ENCODE measurements at regions not wholly inside any gene's neighbourhood (a gene's known extent, or its start where the extent isn't known, plus 50 kb on each side); places are given as distances from the start of the nearest gene placed in this dataset.
A peak's percentile ranks its signal among the peaks of the same experiment; 100 is the strongest.

DNA sequence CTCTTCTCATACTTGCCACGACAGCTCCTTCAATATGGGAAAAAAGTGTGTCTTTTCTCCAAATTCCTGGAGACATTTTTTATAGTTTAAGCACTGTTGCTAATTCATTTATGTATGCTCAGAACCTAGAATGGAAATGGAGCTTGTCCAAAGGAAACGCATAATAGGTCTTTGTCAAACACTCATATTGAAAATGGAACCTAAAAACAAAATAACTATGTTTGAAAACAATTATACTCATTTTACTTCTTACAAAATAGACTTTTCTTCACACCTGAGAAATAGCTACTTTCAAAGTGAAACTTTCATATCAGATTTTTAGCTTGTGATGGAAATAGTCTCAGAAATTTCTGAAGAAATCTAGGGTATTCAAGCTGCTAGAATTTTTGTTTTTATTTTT lies 529.7 kb upstream of the BOD1L1 start:
- Histone ChIP-seq H3K27me3 (ENCODE audit: insufficient read depth, low read length) (no peaks in the 10 kb centered on the region), H4K20me1 (ENCODE audit: insufficient read depth, low read length) (no peaks in the 10 kb centered on the region), H3K27ac (ENCODE audit: low read depth, low read length) (no peak overlapping the region), H3K4me3 (ENCODE audit: insufficient read depth, low read length) (no peak overlapping the region), H3K4me1 (ENCODE audit: insufficient read depth, low read length) (no peaks in the 10 kb centered on the region), H3K9me3 (ENCODE audit: low read depth, low read length) (no peaks in the 10 kb centered on the region), H3K4me2 (ENCODE audit: insufficient read depth, low read length) (no peak overlapping the region), H3K36me3 (ENCODE audit: insufficient read depth, low read length) (no peaks in the 10 kb centered on the region), H3K79me2 (ENCODE audit: insufficient read depth, low read length) (no peaks in the 10 kb centered on the region), H2AFZ (ENCODE audit: low read length) (no peak overlapping the region)
- no peak for DNase-seq (ENCODE audit: insufficient read length, low spot score, missing footprints)
- TF ChIP-seq, protein P1, sequence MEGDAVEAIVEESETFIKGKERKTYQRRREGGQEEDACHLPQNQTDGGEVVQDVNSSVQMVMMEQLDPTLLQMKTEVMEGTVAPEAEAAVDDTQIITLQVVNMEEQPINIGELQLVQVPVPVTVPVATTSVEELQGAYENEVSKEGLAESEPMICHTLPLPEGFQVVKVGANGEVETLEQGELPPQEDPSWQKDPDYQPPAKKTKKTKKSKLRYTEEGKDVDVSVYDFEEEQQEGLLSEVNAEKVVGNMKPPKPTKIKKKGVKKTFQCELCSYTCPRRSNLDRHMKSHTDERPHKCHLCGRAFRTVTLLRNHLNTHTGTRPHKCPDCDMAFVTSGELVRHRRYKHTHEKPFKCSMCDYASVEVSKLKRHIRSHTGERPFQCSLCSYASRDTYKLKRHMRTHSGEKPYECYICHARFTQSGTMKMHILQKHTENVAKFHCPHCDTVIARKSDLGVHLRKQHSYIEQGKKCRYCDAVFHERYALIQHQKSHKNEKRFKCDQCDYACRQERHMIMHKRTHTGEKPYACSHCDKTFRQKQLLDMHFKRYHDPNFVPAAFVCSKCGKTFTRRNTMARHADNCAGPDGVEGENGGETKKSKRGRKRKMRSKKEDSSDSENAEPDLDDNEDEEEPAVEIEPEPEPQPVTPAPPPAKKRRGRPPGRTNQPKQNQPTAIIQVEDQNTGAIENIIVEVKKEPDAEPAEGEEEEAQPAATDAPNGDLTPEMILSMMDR (IDR thresholded peaks at IDR 0.05; ENCODE audit: extremely low read depth, low read depth, low read length) = no peak

DNA sequence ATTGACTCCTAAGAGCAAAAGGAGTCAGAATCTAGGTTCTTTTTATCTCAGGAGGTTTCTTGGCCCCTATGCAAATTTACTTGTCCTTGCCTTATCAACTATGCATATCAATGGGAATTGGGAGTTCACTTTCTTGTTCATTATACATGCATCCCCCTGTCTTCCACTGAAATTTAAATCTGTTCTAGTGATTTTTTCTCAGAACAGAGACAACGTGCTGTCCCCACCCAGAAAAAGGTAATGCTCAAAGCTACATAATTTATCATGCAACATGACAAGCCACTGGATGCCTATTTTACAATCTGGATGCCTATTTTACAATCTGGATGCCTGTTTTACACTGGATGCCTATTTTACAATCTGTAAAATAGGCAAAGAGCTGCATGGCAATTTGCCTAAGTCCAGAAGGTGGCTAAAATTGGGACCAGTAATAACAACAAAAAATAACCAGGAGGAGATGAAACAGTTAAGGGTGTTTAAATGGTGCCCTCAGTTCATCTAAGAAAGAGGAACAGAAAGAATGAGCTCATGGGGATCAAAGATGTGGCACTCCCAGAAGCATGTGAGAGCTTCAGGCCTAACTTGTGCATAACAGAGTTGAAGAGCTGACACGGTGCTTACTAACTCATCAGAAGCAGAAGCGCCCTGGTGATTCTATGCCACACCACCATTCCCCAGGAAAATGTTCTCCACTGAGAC lies 537.8 kb upstream of the BOD1L1 start:
- Histone ChIP-seq H3K9me3 (ENCODE audit: low read depth, low read length) (no peaks in the 10 kb centered on the region), H3K27ac (ENCODE audit: low read depth, low read length) (no peak overlapping the region), H3K79me2 (ENCODE audit: insufficient read depth, low read length) (no peaks in the 10 kb centered on the region), H3K36me3 (ENCODE audit: insufficient read depth, low read length) (no peaks in the 10 kb centered on the region), H3K27me3 (ENCODE audit: insufficient read depth, low read length) (no peaks in the 10 kb centered on the region), H4K20me1 (ENCODE audit: insufficient read depth, low read length) (no peaks in the 10 kb centered on the region), H2AFZ (ENCODE audit: low read length) (no peak overlapping the region), H3K4me2 (ENCODE audit: insufficient read depth, low read length) (no peak overlapping the region), H3K4me3 (ENCODE audit: insufficient read depth, low read length) (no peak overlapping the region), H3K4me1 (ENCODE audit: insufficient read depth, low read length) (peaks cover 27% of the 10 kb centered on the region)
- no peak for DNase-seq (ENCODE audit: insufficient read length, low spot score, missing footprints)
- TF ChIP-seq, protein P1 (IDR thresholded peaks at IDR 0.05; ENCODE audit: extremely low read depth, low read depth, low read length) = no peak

GRCh38 chr4:14167876-14168510 lies 540.5 kb upstream of the BOD1L1 start:
- Histone ChIP-seq H3K4me3 (ENCODE audit: insufficient read depth, low read length) (no peak overlapping the region), H3K9me3 (ENCODE audit: low read depth, low read length) (no peaks in the 10 kb centered on the region), H3K79me2 (ENCODE audit: insufficient read depth, low read length) (no peaks in the 10 kb centered on the region), H2AFZ (ENCODE audit: low read length) (no peak overlapping the region), H3K27me3 (ENCODE audit: insufficient read depth, low read length) (no peaks in the 10 kb centered on the region), H3K36me3 (ENCODE audit: insufficient read depth, low read length) (no peaks in the 10 kb centered on the region), H3K4me1 (ENCODE audit: insufficient read depth, low read length) (peaks cover 27% of the 10 kb centered on the region), H3K27ac (ENCODE audit: low read depth, low read length) (peak overlapping the region; percentile 83), H4K20me1 (ENCODE audit: insufficient read depth, low read length) (no peaks in the 10 kb centered on the region), H3K4me2 (ENCODE audit: insufficient read depth, low read length) (peak overlapping the region; percentile 18)
- TF ChIP-seq, protein P1 (IDR thresholded peaks at IDR 0.05; ENCODE audit: extremely low read depth, low read depth, low read length) = no peak
- DNase-seq (ENCODE audit: insufficient read length, low spot score, missing footprints) = no peak

- H3K36me3 ChIP-seq (ENCODE audit: insufficient read depth, low read length) = no peaks in the 10 kb centered on the region
- H3K79me2 ChIP-seq (ENCODE audit: insufficient read depth, low read length) = no peaks in the 10 kb centered on the region
- DNase-seq (ENCODE audit: insufficient read length, low spot score, missing footprints) = peak; percentile 74
- no peak overlapping the region for H3K4me3 ChIP-seq (ENCODE audit: insufficient read depth, low read length)
- H3K4me1 ChIP-seq (ENCODE audit: insufficient read depth, low read length) = peaks cover 27% of the 10 kb centered on the region
- peak overlapping the region; percentile 18 for H3K4me2 ChIP-seq (ENCODE audit: insufficient read depth, low read length)
- H3K27me3 ChIP-seq (ENCODE audit: insufficient read depth, low read length) = no peaks in the 10 kb centered on the region
- no peaks in the 10 kb centered on the region for H4K20me1 ChIP-seq (ENCODE audit: insufficient read depth, low read length)
- H2AFZ ChIP-seq (ENCODE audit: low read length) = no peak overlapping the region
- no peaks in the 10 kb centered on the region for H3K9me3 ChIP-seq (ENCODE audit: low read depth, low read length)
- TF ChIP-seq, protein P1 (IDR thresholded peaks at IDR 0.05; ENCODE audit: extremely low read depth, low read depth, low read length) = no peak
- peak overlapping the region; percentile 83 for H3K27ac ChIP-seq (ENCODE audit: low read depth, low read length)
Observed at GRCh38 chr4:14168919-14169318, 541.4 kb upstream of the BOD1L1 start.
